ENCODE measurements at regions not wholly inside any gene's neighbourhood (a gene's known extent, or its start where the extent isn't known, plus 50 kb on each side); places are given as distances from the start of the nearest gene placed in this dataset.

DNA sequence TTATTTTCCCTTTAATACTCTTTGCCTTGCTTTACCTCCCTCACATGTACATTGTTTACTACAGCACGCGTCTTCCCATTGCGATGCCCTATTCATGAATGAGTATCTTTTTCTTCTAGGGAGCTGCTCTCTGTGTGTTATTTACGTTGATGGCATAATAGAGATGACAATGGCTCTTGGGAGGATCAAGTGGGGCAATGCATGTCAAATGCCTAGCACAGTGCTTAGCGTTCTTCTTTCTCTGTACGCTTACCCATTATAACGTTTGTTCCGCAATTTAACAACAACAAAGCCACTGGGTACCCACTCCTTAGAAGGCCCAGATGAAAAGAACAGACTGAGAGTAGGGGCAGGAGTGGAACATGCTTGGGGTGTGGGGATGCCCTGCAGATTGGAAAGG, 271.6 kb upstream of the TNRC6C start:
- H3K9ac ChIP-seq (ENCODE audit: low read length), result no peak overlapping the region
- no peak overlapping the region for H3K4me3 ChIP-seq (ENCODE audit: low read depth in 1 of 2, low read length in 2 of 2)
- H3K4me1 ChIP-seq (ENCODE audit: insufficient read depth, low read length), result peaks cover 13% of the 10 kb centered on the region
- no peaks in the 10 kb centered on the region for H3K9me3 ChIP-seq (ENCODE audit: low read length)
- no peak overlapping the region for H3K27ac ChIP-seq (ENCODE audit: low read depth, low read length)
- H3K36me3 ChIP-seq (ENCODE audit: insufficient read depth, low read length), result no peaks in the 10 kb centered on the region
- peaks cover 0 to 13% of the 10 kb centered on the region in 2 donors for H3K27me3 ChIP-seq (ENCODE audit: control insufficient read depth in 1 of 2, insufficient read depth in 2 of 2, low read length in 2 of 2)

DNA sequence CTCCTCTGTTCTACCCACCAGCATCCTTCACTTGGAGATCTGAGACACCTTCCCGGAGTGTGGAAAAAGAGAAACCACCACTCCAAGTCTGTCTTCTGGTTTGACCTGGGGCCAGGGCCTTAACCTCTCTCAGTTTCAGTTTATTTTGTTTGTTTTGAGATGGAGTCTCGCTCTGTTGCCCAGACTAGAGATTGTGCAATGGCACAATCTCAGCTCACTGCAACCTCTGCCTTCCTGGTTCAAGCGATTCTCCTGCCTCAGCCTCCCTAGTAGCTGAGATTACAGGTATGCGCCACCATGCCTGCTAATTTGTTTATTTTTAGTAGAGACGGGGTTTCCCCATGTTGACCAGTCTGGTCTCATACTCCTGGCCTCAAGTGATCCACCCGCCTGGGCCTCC, 271.1 kb upstream of the TNRC6C start:
- H3K27me3 ChIP-seq (ENCODE audit: control insufficient read depth in 1 of 2, insufficient read depth in 2 of 2, low read length in 2 of 2), result peaks cover 0 to 14% of the 10 kb centered on the region in 2 donors
- no peak overlapping the region for H3K27ac ChIP-seq (ENCODE audit: low read depth, low read length)
- H3K4me3 ChIP-seq (ENCODE audit: low read depth in 1 of 2, low read length in 2 of 2), result no peak overlapping the region
- peaks cover 9% of the 10 kb centered on the region for H3K4me1 ChIP-seq (ENCODE audit: insufficient read depth, low read length)
- H3K36me3 ChIP-seq (ENCODE audit: insufficient read depth, low read length), result no peaks in the 10 kb centered on the region
- H3K9ac ChIP-seq (ENCODE audit: low read length), result no peak overlapping the region
- H3K9me3 ChIP-seq (ENCODE audit: low read length), result no peaks in the 10 kb centered on the region

DNA sequence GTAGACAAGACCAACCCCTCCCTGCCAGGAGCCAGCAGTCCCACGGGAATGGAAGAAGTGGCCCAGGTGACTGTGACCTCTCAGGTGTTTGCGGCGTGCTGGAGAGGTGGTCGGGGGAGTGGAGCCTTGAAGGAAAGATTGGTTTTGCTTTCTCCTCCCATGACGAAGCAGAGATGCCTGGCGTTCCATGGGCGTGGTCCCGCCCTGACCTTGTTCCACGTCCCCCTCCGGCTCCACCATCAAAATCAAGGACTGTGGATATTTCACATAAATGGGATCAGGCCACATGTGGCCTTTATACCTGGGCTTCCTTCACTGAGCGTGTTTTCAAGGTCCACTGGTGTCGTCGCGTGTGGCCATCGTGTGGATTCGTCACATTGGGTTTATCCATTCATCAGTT, 270.6 kb upstream of the TNRC6C start:
- Histone ChIP-seq H3K9ac (ENCODE audit: low read length) (no peak overlapping the region), H3K27ac (ENCODE audit: low read depth, low read length) (no peak overlapping the region), H3K4me1 (ENCODE audit: insufficient read depth, low read length) (peaks cover 9% of the 10 kb centered on the region), H3K4me3 (ENCODE audit: low read depth in 1 of 2, low read length in 2 of 2) (no peak overlapping the region), H3K9me3 (ENCODE audit: low read length) (no peaks in the 10 kb centered on the region), H3K36me3 (ENCODE audit: insufficient read depth, low read length) (no peaks in the 10 kb centered on the region), H3K27me3 (ENCODE audit: control insufficient read depth in 1 of 2, insufficient read depth in 2 of 2, low read length in 2 of 2) (peaks cover 0 to 14% of the 10 kb centered on the region in 2 donors)

DNA sequence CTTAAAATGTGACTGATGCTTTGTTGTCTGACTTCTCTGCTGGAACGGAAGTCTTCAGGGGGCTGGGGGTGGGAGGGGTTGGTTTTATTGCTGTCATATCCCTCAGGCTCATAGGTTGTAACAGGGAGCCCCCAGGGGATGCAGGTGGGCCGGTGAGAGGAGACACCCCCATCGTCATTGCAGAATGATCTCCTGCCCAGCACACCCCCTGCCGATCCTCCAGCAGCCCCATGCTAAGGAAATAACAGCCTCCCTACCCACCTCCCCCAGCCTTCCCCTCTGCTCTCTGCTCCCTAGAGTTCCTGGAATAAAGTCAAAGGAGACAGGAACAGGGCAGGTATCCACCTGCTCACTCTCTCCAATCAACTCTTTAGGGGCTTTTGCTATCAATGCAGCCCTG, 270.1 kb upstream of the TNRC6C start:
- H3K36me3 ChIP-seq (ENCODE audit: insufficient read depth, low read length), result no peaks in the 10 kb centered on the region

DNA sequence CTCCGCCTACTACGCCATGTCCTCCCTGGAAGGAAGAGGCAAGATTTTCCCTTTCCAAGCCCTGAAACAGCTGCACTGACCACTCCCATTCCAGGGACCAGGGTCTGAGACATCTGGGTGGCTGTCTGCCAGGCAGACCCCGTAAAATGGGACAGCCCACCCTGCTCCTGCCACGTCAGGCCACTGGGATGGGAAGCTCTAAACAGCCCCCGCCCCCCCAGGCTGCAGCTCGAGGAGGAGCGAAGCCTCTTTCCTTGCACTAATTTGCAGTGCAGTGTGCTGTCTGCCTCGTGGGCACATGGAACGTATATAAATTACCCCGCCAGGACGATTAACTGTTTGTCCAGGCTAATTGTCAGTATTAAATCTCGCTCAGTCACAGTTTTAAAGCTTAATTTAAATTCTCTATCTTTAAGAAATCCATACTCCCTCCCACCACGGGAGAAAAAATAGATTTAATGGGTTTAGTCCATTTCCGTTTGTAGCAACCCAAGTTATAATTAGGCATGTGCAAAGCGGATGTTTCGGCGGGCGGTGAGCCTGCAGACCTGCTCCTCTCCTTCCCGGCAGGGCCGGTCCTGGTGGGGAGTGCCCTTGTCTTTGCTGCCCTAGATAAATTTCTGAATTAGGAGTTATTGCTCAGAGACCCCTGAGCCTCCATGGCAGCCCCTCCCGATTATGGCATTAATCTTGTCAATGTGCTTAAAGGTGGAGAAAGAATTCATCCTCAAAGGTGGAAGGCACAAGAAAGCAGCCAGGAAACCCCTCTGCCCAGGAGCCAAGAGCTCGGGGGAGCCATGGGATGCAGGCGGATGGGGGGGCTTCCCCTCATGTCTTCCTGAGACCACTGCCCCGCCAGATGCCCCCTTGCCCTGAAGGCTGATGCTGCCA, 268.0 kb upstream of the TNRC6C start:
- peak overlapping the region in 1 of 2 donors; percentile 32 for H3K4me3 ChIP-seq (ENCODE audit: low read depth in 1 of 2, low read length in 2 of 2)
- H3K36me3 ChIP-seq (ENCODE audit: insufficient read depth, low read length), result no peaks in the 10 kb centered on the region
- no peaks in the 10 kb centered on the region for H3K9me3 ChIP-seq (ENCODE audit: low read length)
- no peak overlapping the region for H3K9ac ChIP-seq (ENCODE audit: low read length)
- peaks cover 0 to 23% of the 10 kb centered on the region in 2 donors for H3K27me3 ChIP-seq (ENCODE audit: control insufficient read depth in 1 of 2, insufficient read depth in 2 of 2, low read length in 2 of 2)
- peaks cover 9% of the 10 kb centered on the region for H3K4me1 ChIP-seq (ENCODE audit: insufficient read depth, low read length)
- H3K27ac ChIP-seq (ENCODE audit: low read depth, low read length), result no peak overlapping the region

More for the DNA sequence above, 270.1 kb upstream of the TNRC6C start:
- Histone ChIP-seq H3K4me3 (ENCODE audit: low read depth in 1 of 2, low read length in 2 of 2) (no peak overlapping the region), H3K27ac (ENCODE audit: low read depth, low read length) (no peak overlapping the region), H3K4me1 (ENCODE audit: insufficient read depth, low read length) (peaks cover 9% of the 10 kb centered on the region), H3K9ac (ENCODE audit: low read length) (no peak overlapping the region), H3K27me3 (ENCODE audit: control insufficient read depth in 1 of 2, insufficient read depth in 2 of 2, low read length in 2 of 2) (peaks cover 0 to 14% of the 10 kb centered on the region in 2 donors), H3K9me3 (ENCODE audit: low read length) (no peaks in the 10 kb centered on the region)

DNA sequence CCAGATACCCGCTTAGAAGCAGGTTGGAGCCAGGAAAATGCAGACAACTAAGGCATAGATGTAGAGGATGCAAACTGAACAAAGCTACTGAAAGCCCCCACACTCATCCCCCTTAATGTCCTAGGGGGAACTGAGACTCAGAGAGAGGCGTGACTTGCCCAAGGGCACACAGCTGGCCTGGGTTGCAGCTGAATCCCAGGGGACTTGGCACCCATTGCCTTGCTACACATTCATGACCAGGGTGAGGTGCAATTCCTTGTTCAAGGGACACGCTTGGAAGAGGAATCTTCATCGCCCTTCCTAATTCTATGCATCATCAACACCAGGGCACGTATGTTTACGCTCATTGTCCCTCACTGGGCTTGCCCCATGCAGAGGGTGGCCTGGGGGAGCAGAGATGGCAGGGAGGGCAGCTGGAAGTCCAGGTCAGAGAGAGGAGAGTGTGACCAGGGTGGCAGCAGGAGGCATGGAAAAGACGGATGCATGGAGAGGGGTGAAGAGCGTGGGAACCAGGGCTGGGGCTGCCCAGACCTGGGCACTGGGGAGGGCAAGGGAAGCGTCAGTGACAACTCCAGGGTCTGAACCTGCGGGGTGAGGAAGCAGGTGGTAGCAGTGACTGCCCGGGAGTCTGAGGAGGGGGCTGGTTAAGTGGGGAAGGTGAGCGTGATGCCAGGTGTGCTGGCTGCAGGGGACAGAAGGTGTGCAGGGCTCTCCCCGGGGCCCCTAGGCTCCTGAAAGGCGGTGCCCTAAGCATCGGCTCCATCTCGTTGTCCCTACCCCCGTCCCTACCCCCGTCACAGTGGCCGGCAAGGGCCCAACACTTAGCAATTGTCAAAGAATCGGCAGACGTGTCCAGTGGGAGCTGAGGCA, 267.1 kb upstream of the TNRC6C start:
- Histone ChIP-seq H3K36me3 (ENCODE audit: insufficient read depth, low read length) (no peaks in the 10 kb centered on the region), H3K27ac (ENCODE audit: low read depth, low read length) (no peak overlapping the region), H3K4me3 (ENCODE audit: low read depth in 1 of 2, low read length in 2 of 2) (no peak overlapping the region), H3K27me3 (ENCODE audit: control insufficient read depth in 1 of 2, insufficient read depth in 2 of 2, low read length in 2 of 2) (peaks cover 0 to 23% of the 10 kb centered on the region in 2 donors), H3K4me1 (ENCODE audit: insufficient read depth, low read length) (peaks cover 9% of the 10 kb centered on the region), H3K9me3 (ENCODE audit: low read length) (no peaks in the 10 kb centered on the region), H3K9ac (ENCODE audit: low read length) (no peak overlapping the region)

DNA sequence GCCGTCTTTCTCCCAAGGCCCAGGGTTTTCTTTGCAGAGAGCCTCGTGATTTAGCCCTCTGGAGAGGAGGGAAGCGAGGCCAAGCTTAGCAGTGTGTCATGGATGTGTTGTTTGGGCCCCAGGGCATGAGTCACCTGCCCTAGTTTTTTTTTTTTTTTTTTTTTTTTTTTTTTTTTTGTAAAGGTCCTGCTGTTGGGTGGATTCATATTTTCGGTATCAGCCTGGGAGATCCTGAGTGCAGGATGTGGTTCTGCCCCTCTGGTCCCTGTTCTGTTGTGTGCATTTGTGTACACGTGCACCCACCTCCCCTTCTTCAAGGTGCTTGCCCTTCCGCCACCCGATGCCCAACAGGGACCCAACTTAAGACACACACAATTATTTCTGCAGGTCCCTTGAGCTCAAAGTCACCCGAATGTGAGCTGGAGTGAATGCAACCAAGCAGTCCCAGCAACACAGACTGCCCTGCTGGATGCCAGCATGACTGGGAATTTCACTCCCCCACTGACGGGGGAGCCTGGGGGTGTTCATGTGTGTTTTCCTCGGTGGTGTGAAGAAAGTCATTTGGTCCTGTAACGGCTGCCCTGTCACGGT, 265.8 kb upstream of the TNRC6C start:
- no peak overlapping the region for H3K4me3 ChIP-seq (ENCODE audit: low read depth in 1 of 2, low read length in 2 of 2)
- H3K4me1 ChIP-seq (ENCODE audit: insufficient read depth, low read length), result peaks cover 13% of the 10 kb centered on the region
- no peak overlapping the region for H3K9ac ChIP-seq (ENCODE audit: low read length)
- H3K27ac ChIP-seq (ENCODE audit: low read depth, low read length), result no peak overlapping the region
- no peaks in the 10 kb centered on the region for H3K9me3 ChIP-seq (ENCODE audit: low read length)
- H3K36me3 ChIP-seq (ENCODE audit: insufficient read depth, low read length), result no peaks in the 10 kb centered on the region
- H3K27me3 ChIP-seq (ENCODE audit: control insufficient read depth in 1 of 2, insufficient read depth in 2 of 2, low read length in 2 of 2), result peaks cover 0 to 23% of the 10 kb centered on the region in 2 donors

DNA sequence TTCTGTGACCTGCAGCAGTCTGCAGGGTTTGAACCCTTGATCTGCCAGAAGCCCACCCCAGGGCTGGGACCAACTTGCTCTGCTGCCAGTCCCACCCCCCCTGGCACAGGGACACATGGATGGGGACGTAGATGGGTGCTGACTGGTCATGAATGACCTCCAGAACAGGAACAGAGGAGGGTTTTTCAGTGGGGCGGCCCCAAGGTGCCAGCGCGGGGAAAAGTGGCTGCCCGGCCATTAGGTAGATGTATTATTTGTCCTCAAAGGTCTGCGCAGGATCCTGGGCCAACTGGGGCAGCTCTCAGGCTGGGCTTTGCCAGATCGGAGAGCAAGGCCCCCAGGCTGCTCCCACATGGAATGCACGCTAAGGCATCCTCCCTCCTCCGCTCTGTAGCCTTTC, 265.2 kb upstream of the TNRC6C start:
- H3K9me3 ChIP-seq (ENCODE audit: low read length), result no peaks in the 10 kb centered on the region
- H3K36me3 ChIP-seq (ENCODE audit: insufficient read depth, low read length), result no peaks in the 10 kb centered on the region
- no peak overlapping the region for H3K9ac ChIP-seq (ENCODE audit: low read length)
- H3K27ac ChIP-seq (ENCODE audit: low read depth, low read length), result no peak overlapping the region
- H3K4me3 ChIP-seq (ENCODE audit: low read depth in 1 of 2, low read length in 2 of 2), result no peak overlapping the region
- H3K4me1 ChIP-seq (ENCODE audit: insufficient read depth, low read length), result peaks cover 13% of the 10 kb centered on the region
- peaks cover 0 to 23% of the 10 kb centered on the region in 2 donors for H3K27me3 ChIP-seq (ENCODE audit: control insufficient read depth in 1 of 2, insufficient read depth in 2 of 2, low read length in 2 of 2)

DNA sequence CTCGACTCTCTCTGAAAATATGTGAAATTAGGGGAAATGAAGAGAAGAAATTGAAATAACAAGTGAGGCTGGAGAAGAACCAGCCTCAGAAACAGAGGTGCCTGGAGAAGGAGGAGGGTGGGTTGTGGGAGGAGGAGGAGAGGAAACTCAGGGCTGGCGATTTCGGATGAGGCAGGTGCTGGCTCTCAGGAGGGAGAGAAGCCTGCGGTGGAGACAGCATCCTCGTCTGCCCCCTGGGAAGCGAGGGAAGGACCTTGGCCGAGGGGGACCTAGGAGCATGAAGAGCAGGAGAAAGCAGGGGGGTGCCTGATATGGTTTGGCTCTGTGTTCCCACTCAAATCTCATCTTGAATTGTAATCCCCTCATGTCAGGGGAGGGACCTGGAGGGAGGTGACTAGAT, 264.7 kb upstream of the TNRC6C start:
- no peaks in the 10 kb centered on the region for H3K9me3 ChIP-seq (ENCODE audit: low read length)
- H3K4me1 ChIP-seq (ENCODE audit: insufficient read depth, low read length), result peaks cover 13% of the 10 kb centered on the region
- H3K27me3 ChIP-seq (ENCODE audit: control insufficient read depth in 1 of 2, insufficient read depth in 2 of 2, low read length in 2 of 2), result peaks cover 0 to 23% of the 10 kb centered on the region in 2 donors
- H3K9ac ChIP-seq (ENCODE audit: low read length), result no peak overlapping the region
- no peaks in the 10 kb centered on the region for H3K36me3 ChIP-seq (ENCODE audit: insufficient read depth, low read length)
- H3K27ac ChIP-seq (ENCODE audit: low read depth, low read length), result no peak overlapping the region
- no peak overlapping the region for H3K4me3 ChIP-seq (ENCODE audit: low read depth in 1 of 2, low read length in 2 of 2)

DNA sequence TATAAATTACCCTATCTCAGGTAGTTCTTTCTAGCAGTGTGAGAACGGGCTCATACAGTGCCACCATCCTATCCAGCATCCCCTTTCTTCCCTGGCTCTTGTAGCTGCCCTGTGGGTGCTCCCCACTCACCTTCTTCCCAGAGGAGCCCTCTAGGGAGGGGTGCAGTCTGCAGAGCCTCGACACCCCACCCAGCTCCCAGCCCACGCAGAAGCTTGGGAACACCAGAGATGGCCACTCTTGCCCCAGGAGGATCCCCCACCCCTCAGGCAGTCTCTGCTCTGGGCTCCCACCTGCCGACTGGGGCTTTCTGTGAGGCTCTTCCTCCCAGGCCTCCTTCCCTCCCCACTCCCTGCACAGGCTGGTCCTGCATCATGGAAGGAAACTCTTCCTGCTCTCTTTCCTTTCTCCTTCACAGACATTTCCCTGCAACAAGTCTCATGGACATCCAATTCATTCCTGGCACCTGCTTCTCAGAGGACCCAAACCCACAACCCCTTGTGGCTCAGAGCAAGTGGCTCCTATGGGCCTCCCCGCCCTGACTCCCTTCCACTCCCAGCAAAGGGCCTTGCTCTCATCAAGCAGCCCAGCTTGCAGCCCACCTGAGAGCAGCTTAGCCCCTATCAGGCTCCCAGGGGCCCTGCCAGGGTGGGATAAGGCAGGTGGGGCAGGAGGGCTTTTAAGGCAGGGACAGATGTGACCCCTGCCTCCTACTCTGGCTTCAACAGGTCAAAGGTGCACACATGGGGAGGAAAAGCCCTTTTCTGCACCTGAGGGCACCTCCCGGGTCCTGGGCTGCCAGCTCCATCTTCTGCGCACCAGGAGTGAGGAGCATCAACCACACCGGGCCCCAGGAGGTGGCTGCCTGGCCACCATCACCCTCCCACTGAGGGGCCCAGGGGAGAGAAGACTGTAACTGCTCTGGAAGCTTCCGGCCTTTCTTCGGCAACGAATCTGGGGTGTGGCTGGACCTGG, 263.8 kb upstream of the TNRC6C start:
- Histone ChIP-seq H3K27ac (ENCODE audit: low read depth, low read length) (no peak overlapping the region), H3K9me3 (ENCODE audit: low read length) (no peaks in the 10 kb centered on the region), H3K4me1 (ENCODE audit: insufficient read depth, low read length) (peaks cover 13% of the 10 kb centered on the region), H3K27me3 (ENCODE audit: control insufficient read depth in 1 of 2, insufficient read depth in 2 of 2, low read length in 2 of 2) (peaks cover 0 to 23% of the 10 kb centered on the region in 2 donors), H3K36me3 (ENCODE audit: insufficient read depth, low read length) (no peaks in the 10 kb centered on the region), H3K9ac (ENCODE audit: low read length) (no peak overlapping the region), H3K4me3 (ENCODE audit: low read depth in 1 of 2, low read length in 2 of 2) (no peak overlapping the region)

All from muscle layer of colon (tissue), 2 donors.